Stimulated activated naive CD4-positive, alpha-beta T cell treated with Interleukin-2 at 50 U/mL for 16 hours (primary cell): ENCODE measurements at regions not wholly inside any gene's neighbourhood (a gene's known extent, or its start where the extent isn't known, plus 50 kb on each side); places are given as distances from the start of the nearest gene placed in this dataset.

Experiments
- DNase-seq: peaks from one replicate; lab custom pipeline; 2025; lab: John Stamatoyannopoulos, UW

DNA sequence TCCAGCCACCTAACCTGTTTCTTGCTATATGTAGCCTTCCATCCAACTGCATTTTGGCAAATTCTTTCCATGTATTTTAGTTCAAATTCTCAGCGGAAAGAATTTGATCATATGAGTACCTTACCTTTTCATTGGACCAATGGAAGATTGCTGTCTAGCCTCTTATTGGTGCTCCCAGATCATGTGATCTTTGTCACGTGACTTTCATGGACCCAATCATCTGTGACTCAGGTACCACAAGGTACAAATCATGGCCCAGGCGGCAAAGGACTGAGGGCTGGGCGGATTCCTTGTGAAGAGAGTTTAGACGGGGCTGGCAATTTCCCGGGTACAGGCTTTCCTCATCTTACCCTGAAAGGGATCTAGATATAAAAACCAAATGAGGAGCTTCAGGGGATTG lies 85.9 kb upstream of the TBX20 start:
- DNase-seq = no peak

DNA sequence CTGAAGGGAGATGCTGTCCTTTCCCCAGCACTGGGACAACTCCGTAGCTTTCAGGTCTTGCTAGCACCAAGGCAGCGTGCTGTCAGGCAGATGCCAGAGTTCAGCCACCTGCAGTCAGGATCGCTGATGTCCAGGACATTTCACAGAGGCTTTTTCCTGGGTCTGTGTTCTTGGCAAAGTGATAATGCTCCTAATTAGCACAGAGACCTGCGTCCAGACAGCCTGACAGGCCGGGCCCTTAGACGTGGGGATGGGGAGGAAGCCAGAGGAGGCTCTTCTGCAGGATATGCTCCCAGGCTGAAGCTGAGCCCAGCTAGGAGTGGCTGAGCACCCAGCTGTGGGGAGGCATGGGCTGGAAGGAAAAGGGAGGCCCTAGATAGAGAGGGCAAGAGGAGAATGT lies 82.5 kb upstream of the TBX20 start:
- no peak for DNase-seq

DNA sequence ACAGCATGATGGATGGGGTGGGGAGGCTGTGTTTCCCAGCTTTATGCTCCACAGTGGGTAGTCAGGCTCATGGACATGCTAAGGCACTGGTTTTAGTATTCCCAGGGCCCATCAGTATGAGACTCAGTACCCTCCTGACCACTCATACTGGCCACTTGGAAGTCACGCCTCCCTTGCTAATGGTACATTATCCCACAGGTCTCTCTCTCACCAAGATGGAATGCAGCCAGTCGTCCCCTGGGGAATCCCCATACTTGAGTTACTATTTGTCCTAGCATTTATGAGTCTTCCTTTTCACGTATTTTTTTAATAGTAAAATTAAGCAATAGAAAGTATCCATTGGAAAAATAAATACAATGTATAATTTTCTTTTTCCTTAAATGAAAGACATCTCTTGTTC lies 80.6 kb upstream of the TBX20 start:
- no peak for DNase-seq

DNA sequence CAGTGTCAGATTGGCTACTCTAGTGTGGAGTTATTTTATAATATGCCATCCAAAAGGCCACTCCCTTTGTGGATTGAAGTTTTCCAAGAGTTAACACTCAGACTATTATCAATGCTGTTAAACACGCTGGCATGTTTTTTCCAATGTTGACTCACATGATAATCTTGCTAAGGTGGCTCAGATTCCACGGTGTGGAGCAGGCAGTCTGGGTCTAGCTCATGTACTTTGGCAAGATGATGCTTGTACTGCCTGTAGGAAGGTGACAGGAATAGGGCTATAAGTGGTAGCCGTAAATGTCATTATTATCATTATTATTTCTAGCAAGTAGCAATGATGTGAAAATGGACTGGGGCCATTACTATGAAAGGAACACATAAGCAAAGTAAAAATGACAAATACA lies 79.4 kb upstream of the TBX20 start:
- no peak for DNase-seq

DNA sequence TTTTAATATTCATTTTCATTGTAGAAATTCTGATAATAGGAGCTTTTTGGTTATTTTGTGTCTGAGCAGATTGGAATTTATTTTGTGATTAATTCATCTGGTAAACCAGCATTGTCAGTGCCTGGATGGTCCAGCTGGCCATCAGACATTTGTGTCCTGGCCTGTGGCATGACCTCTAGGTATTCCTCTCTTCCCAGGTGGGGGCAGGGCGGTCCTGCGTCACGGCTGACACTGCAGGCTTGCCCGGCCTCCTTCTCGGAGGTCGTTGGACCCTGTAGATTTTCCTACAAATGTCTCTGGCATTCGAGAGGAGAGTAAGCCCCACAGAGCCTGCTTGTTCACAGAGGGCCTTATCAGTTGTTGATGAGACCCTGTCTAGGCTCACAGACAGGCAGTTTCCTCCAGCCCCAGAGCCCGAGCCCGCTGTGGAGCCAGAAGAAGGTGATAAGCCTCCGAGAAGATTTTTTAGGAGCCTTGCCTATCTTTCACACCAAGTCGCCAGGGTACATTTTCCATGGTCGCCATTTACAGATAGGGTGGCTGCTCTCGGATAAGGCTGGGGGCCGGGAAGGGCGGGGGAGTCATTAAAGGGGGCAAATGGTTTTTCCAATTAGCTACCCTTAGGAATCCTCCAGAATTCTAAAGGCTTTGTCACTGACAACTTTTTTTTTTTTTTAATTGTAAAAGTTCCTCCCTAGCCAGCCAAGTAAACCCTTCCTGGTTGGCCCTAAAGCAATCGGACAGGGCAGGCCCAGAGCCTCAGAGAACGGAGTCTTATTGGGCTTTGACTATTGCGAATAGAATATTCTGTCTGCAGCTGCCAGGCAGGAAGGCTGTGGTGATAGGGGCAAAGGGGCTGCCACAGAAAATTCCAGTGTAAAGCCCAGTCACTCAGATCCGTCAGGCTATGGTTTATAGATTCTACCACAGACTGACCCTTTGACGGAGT lies 78.1 kb upstream of the TBX20 start:
- DNase-seq = no peak

DNA sequence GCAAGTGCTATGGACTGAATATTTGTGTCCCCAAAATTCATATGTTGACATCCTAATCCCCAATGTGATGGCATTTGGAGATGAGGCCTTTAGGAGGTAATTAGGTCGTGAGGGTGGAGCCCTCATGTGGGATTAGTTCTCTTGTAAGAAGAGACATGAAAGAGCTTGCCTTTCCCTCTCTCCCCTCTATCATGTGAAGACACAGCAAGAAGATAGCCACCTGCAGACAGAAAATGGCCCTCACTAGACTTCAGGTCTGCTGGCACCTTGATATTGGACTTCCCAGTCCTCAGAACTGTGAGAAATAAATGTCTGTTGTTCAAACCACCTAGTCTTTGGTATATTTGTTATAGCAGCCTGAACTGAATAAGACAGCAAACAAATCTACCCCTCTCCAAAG lies 75.1 kb upstream of the TBX20 start:
- DNase-seq = no peak

DNA sequence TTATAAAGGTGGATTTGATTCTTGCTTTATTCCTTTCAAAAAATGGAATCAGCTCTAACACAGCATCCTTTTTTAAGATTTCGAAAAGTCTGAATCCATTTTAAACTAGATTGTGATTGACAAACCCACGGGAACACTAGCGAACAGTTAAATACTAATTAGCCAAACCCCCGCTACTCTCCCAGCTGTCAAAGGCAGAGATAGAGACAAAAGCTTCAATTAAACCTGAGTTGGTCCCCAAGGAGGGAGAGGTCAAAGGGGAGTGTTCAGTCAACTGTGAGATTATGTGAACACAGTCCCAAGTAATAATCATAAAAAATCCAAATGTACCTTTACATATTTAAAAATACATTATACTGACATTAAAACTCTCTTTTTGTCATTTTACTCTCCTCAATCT lies 65.7 kb upstream of the TBX20 start:
- no peak for DNase-seq

DNA sequence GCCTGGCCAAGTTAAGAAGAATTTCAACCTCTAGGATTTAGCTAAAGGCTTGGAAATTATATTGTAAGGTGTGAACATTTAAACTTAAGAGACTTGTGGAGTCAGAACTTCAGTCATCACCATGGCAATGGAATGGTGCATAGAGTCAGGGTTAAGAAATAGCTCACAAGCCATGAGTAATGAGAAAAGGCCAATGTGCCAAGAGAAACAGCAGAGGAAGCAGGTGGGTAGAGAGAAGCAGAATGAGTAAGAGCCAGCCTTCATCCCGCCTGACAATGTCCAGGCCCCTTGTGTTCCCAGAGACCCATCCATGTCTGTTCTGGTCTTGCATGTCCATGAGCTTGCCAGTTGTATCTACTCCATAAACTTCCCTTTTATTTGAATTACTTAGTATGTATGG lies 62.6 kb upstream of the TBX20 start:
- DNase-seq = no peak

DNA sequence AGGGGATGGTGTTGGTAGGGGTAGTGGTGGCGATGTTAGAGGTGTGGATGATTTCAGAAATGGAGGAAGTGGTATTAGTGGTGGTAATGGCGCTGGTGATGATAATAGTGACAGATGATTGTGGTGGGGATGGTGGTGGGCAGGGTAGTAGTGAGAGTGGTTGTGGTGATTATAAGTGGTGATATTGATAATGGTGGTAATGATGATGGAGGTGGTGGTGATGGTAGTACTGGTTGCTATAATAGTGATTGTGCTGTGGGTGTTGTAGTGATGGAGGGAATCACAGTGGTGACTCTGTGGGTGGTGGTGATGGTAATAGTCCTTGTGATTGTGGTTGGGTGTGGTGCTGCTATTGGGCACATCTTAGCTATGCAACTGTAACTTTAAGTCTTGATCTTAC lies 61.6 kb upstream of the TBX20 start:
- no peak for DNase-seq

DNA sequence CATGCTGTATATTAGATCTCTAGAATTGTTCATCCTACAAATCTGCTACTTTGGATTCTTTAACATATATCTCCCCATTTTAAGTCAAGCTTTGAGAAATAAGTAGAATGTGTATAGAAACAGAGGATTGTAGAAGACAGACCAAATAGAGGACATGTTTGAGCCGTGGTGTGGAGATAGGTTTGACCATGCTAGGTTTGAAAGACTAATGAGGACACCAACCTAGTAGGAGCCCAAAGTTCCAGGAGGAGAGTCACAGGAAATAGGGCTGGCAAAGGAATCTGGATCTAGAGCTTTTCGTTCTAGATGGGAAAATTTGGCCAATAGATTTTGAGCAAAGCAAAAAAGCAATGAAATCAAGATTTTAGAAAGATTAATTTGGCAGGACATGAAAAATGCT lies 60.5 kb upstream of the TBX20 start:
- no peak for DNase-seq

DNA sequence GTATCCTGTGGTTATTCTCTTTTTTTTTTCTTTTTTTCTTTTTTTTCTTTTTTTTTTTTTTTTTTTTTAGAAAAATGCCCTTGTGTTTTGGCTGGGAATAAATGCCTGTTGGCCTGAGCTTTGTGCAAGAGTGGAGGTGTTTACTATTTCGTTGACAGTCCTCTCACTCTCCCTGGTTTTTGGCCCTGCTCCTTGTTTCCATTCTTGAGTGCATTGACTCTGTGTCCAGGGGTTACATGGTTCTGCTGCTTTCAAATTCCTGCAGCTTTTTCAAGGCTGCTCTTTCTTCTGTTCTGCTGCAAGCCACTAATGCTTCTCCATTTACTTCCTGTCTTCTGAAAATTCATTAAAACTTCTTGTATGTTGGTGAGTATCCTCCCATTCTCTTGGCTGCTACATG lies 59.7 kb upstream of the TBX20 start:
- no peak for DNase-seq
